ENCODE measurements at regions not wholly inside any gene's neighbourhood (a gene's known extent, or its start where the extent isn't known, plus 50 kb on each side); places are given as distances from the start of the nearest gene placed in this dataset.
"Not testable (repeated sequence)": the region's sequence is repeated elsewhere in the genome, so short reads cannot be mapped to it uniquely, and the experiment has no call there.

- DNase-seq (ENCODE audit: low spot score in 2 of 2); FAIRE-seq: not testable (repeated sequence)
These were observed 191.9 kb upstream of the HDAC4 start for GRCh38 chr2:239592629-239593290.

- FAIRE-seq: no peak
- no peak for DNase-seq (ENCODE audit: low spot score in 2 of 2)
These were observed 190.4 kb upstream of the HDAC4 start for GRCh38 chr2:239590995-239591915.

- DNase-seq (ENCODE audit: low spot score in 2 of 2): no peak
- no peak for FAIRE-seq
These were observed 189.5 kb upstream of the HDAC4 start for GRCh38 chr2:239590276-239590675.

GRCh38 chr2:239589833-239590232, 189.0 kb upstream of the HDAC4 start:
- FAIRE-seq: no peak

DNA sequence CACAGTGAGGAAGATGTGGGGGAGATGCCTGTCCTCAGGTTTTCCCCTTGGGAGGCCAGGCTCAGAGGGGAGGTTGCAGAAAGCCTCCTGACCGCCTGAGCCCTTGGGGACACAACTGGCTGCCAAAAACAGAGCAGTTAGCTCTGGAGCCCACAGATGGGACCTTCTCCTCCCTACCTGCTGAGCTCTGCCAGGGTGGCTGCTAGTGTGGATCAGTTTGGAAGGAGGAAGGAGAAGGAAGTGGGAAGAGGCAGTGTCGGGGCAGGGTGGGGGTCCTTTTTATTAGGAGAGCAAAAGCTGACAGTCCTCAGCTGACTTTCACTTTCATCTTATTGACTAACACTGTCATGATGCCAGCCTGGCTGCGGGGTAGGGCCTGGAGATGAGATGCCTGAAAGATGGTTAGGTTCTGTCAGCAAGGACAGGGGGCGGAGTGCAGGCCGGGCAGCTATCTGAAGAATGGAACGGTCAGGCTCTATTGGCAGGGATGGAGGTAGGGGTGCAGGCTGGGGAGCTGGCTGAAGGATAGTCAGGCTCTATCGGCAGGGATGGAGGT, 188.5 kb upstream of the HDAC4 start:
- FAIRE-seq (no peak), DNase-seq (ENCODE audit: low spot score in 2 of 2) (no peak)

More at GRCh38 chr2:239589833-239590232, 189.0 kb upstream of the HDAC4 start:
- DNase-seq (ENCODE audit: low spot score in 2 of 2): no peak

GRCh38 chr2:239588451-239589269, 187.8 kb upstream of the HDAC4 start:
- FAIRE-seq (no peak), DNase-seq (ENCODE audit: low spot score in 2 of 2) (no peak)

- FAIRE-seq: no peak
- DNase-seq (ENCODE audit: low spot score in 2 of 2): no peak
These were observed 187.0 kb upstream of the HDAC4 start for GRCh38 chr2:239587841-239588240.

GRCh38 chr2:239587311-239587731, 186.5 kb upstream of the HDAC4 start:
- FAIRE-seq: no peak
- DNase-seq (ENCODE audit: low spot score in 2 of 2): no peak

- no peak for DNase-seq (ENCODE audit: low spot score in 2 of 2)
- no peak for FAIRE-seq
These were observed 186.0 kb upstream of the HDAC4 start for GRCh38 chr2:239586651-239587310.

GRCh38 chr2:239585422-239585821, 184.6 kb upstream of the HDAC4 start:
- DNase-seq (ENCODE audit: low spot score in 2 of 2): no peak
- no peak for FAIRE-seq

DNA sequence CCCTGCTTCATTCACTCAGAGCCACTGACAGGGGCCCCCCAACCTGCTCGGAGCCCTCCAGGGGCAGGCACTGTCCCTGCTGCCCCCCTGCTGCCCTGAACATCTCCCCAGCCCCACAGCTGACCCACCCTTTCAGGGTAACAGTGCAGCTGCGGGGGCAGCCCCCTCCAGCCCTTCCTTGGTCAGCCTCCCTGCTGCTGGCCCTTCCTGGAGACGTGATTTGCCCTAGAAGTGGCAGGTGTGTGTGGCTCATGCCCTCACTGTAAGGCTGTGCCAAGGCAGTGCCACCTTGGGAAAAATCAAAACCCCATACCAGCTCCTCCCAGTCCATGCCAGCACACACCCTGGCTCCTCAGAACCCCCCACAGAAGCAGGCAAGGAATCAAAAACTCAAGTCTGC, 184.2 kb upstream of the HDAC4 start:
- FAIRE-seq (no peak), DNase-seq (ENCODE audit: low spot score in 2 of 2) (no peak)

GRCh38 chr2:239583879-239584859, 183.3 kb upstream of the HDAC4 start:
- FAIRE-seq: no peak
- DNase-seq (ENCODE audit: low spot score in 2 of 2): no peak

DNA sequence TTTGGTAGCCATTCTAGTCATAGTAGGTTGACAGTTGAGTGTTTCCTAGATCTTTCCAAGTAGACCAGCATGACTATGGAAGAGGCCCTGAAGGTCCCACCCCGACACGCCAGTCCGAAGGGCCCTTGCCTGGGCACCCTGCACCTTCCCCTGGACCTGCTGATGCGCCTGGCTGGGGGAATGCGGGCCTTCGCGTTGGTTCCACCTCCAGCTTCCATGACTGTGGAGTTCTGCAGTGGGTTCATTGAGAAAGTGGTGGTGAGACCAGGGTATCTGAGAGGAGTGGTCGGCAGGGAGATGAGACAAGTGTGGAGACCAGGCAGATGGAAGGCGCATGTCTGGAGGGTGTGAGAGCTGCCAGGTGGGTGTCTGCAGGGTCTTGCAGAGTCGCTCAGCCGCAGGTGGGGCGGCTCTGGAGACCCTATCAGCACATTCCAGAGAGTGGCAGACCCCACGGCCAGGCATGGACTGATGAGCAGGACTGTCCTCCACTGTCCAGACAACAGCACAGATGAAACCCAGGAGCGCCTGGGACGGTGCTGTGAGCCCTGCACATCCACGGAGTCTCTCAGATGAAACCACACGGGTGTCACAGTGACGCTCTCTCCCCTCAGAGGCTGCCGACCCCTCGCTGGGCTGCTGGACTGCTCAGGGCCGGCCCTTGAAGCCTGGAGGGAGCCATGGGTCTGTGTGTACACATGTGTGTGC, 182.5 kb upstream of the HDAC4 start:
- FAIRE-seq (no peak), DNase-seq (ENCODE audit: low spot score in 2 of 2) (no peak)

DNA sequence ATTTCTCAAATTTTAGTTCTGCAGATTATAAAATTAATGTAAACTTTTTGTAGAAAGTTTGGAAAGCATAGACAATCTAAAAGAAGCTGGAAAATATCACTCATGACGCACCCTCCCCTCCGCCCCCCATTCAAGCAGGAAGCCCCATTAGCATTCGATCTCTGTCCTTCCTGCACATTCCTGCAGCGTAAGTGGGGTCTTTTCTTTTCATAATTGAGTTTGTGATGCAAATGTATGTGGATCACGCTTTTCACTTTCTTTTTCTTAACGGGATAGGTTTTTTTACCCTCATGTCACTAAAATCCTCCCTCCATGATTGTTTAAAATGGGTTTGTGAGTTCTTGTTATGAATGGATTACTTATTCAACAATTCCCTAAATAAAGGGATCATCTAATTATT, 181.7 kb upstream of the HDAC4 start:
- FAIRE-seq: no peak
- no peak for DNase-seq (ENCODE audit: low spot score in 2 of 2)

DNA sequence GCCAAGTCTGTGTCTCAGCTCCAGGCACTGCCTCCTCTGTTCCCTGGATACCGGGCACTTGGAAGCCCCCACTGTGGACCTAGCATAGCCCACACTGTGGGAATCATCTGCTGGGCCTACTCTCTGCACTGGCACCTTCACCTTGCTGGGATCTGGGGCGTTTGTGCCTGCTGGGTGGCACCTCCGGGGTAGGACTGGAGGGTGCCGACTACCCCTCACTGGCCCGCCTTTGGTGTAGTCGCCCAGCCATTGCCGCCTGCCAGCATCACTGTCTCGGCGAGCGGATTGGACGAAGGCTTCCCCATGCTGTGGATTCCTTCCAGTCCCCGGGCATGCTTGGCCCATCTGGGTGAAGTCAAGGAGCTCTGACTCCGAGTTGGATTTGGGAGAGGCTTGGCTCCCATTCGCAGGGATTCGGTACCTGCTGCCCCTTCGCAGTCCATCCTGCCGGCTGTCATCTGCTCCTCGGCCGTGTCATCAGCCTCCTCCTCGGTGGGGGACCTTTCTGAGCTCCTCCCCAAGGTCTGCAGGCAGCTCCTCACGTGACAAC, 180.6 kb upstream of the HDAC4 start:
- no peak for DNase-seq (ENCODE audit: low spot score in 2 of 2)
- FAIRE-seq: no peak

- FAIRE-seq (no peak), DNase-seq (ENCODE audit: low spot score in 2 of 2) (no peak)
These were observed 179.3 kb upstream of the HDAC4 start for GRCh38 chr2:239580199-239580527.

GRCh38 chr2:239579524-239580198, 178.8 kb upstream of the HDAC4 start:
- no peak for FAIRE-seq
- no peak for DNase-seq (ENCODE audit: low spot score in 2 of 2)

DNA sequence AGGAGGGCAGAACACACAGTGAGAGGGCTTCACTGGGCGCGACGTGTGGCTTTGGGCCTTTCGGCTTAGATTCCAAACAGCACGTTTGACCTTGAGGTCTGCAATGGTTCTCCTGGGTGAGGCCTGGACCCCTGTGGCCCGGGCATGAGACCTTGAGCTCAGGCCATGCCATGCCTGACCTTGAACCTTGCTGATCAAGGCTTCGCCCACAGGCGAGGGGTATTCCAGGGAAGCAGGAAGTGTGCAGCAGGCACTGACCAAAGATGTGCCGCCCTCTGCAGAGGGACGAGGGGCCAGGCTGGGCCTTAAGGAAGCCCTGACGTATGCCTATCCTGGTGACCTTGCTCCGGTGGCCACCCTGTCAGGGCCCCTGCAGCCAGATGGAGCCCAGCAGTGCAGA, 178.3 kb upstream of the HDAC4 start:
- DNase-seq (ENCODE audit: low spot score in 2 of 2): no peak
- no peak for FAIRE-seq

All from frontal cortex (tissue), 3 donors.